ENCODE measurements at regions not wholly inside any gene's neighbourhood (a gene's known extent, or its start where the extent isn't known, plus 50 kb on each side); places are given as distances from the start of the nearest gene placed in this dataset.

DNA sequence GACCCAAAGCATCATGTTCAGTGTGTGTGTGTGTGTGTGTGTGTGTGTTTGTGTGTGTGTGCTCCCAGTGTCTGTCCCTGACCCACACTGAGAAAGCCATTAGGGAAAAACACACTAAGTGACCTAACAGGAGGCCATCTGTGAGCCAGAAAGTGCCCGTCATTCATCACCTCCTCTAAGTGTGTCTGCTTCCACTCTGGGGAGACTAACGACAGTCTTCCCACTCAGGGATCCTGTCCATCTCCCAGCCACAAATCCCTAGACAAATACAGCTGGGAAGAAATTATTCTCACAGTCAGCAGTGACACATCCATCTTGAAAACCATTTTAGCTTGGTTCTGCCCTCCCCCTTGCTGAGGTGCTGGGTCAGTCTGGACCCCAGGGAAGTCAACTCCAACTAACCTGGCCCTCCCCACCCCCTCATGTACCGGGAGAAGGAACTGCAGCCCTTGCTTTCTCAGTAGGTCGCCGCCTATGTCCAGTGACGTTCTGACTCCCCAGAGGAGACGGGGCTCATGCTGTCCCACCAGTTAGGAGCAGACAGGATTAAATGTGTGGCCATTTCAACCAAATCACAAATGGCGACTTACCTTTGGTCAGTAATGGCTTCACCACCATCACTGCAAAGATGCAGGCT is 296.5 kb upstream of the ZNF32 start:
- TF ChIP-seq, protein P1, sequence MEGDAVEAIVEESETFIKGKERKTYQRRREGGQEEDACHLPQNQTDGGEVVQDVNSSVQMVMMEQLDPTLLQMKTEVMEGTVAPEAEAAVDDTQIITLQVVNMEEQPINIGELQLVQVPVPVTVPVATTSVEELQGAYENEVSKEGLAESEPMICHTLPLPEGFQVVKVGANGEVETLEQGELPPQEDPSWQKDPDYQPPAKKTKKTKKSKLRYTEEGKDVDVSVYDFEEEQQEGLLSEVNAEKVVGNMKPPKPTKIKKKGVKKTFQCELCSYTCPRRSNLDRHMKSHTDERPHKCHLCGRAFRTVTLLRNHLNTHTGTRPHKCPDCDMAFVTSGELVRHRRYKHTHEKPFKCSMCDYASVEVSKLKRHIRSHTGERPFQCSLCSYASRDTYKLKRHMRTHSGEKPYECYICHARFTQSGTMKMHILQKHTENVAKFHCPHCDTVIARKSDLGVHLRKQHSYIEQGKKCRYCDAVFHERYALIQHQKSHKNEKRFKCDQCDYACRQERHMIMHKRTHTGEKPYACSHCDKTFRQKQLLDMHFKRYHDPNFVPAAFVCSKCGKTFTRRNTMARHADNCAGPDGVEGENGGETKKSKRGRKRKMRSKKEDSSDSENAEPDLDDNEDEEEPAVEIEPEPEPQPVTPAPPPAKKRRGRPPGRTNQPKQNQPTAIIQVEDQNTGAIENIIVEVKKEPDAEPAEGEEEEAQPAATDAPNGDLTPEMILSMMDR (IDR thresholded peaks at IDR 0.05), result no peak
- no peak for TF ChIP-seq POLR2A (IDR thresholded peaks at IDR 0.05)
- H3K4me3 ChIP-seq (ENCODE audit: low read depth, poor library complexity, severe bottlenecking), result no peak overlapping the region
- 88 to 97% methylated on average over 8 of the region's 8 CpGs for WGBS, 2 donors
- intact Hi-C loops (cut with DNase I; ENCODE audit: low total_unique reads), result no loop called here
- peak; percentile 7 to 48 for DNase-seq (ENCODE audit: low spot score in 2 of 2)

DNA sequence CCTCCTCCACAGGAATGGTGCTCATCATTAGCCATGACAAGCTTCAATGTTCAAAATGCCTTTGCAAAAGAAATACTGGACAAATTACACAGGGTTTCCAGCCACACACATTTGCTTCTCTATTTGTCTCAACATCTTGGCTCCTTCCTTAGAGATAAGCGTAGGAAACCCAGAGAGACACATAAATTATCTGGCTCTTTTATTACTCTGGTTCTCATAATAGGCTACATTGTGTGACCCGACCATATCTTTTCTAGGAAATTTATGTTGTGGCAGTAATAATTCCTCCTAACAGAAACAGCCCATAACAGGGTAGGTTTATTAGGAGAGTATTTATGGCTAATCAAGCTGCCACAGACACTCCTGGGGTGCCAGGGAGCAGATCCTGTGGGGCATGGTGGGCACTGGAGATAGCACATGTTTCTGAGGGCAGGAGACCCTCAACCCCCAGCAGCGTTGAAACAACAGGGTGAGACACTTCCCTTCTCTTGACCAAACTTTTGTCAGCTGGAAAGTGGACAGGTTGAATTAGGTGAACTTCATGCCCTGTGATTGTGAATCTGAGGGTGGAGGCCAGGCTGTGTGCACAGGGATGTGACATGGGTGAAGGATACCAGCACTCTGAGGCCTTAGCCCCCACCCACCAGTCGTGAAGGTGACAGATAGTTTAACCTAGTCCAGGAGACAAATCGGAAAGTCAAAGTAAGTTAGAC is 295.9 kb upstream of the ZNF32 start:
- no peak overlapping the region for H3K4me3 ChIP-seq (ENCODE audit: low read depth, poor library complexity, severe bottlenecking)
- peak in 1 of 2 donors; percentile 37 for DNase-seq (ENCODE audit: low spot score in 2 of 2)
- 79 to 81% methylated on average over 5 of the region's 5 CpGs for WGBS, 2 donors
- no peak for TF ChIP-seq POLR2A (IDR thresholded peaks at IDR 0.05)
- TF ChIP-seq, protein P1 (IDR thresholded peaks at IDR 0.05), result no peak
- intact Hi-C loops (cut with DNase I; ENCODE audit: low total_unique reads), result no loop called here

GRCh38 chr10:43943818-43944360 is 295.2 kb upstream of the ZNF32 start:
- WGBS, 2 donors, result 84 to 91% methylated on average over 8 to 9 of the region's 9 CpGs
- DNase-seq (ENCODE audit: low spot score in 2 of 2), result peak in 1 of 2 donors; percentile 72
- TF ChIP-seq, protein P1 (IDR thresholded peaks at IDR 0.05), result no peak
- TF ChIP-seq POLR2A (IDR thresholded peaks at IDR 0.05), result no peak
- intact Hi-C loops (cut with DNase I; ENCODE audit: low total_unique reads), result no loop called here
- no peak overlapping the region for H3K4me3 ChIP-seq (ENCODE audit: low read depth, poor library complexity, severe bottlenecking)

DNA sequence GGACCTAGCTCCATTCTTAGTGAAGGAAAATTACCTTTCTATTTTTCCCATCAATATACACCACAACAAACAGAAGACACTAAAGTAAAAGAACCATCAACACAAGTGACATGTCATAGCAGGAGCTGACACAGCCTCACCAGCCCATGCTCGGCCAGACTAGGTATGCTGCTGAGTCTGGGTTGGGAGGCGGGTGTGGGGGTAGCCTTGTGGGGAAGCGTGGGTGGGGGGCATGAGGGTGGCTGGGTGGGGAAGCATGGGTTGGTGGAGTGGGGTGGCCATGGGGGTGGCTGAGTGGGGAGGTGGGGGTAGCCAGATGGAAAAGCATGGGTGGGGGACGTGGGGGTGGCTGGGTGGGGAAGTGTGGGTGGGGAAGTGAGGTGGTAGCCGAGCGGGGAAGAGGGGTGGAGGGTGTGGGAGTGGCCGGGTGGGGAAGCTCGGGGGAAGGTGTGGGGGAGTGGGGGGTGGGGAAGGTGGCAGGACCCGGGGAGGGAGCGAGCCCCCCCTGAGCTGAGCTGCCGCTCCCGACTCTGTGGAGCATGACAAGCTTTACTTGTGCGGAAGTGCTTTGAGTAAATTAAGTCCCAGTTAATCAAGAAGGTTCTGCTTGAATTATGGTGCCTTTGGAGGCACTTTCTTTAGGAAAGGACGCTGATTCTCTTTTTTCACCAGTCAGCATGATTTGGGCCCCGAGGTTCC is 294.6 kb upstream of the ZNF32 start:
- TF ChIP-seq, protein P1 (IDR thresholded peaks at IDR 0.05), result no peak
- TF ChIP-seq POLR2A (IDR thresholded peaks at IDR 0.05), result no peak
- peak in 1 of 2 donors; percentile 64 for DNase-seq (ENCODE audit: low spot score in 2 of 2)
- intact Hi-C loops (cut with DNase I; ENCODE audit: low total_unique reads), result no loop called here
- no peak overlapping the region for H3K4me3 ChIP-seq (ENCODE audit: low read depth, poor library complexity, severe bottlenecking)
- WGBS, 2 donors, result 74 to 82% methylated on average over 11 to 14 of the region's 15 CpGs

DNA sequence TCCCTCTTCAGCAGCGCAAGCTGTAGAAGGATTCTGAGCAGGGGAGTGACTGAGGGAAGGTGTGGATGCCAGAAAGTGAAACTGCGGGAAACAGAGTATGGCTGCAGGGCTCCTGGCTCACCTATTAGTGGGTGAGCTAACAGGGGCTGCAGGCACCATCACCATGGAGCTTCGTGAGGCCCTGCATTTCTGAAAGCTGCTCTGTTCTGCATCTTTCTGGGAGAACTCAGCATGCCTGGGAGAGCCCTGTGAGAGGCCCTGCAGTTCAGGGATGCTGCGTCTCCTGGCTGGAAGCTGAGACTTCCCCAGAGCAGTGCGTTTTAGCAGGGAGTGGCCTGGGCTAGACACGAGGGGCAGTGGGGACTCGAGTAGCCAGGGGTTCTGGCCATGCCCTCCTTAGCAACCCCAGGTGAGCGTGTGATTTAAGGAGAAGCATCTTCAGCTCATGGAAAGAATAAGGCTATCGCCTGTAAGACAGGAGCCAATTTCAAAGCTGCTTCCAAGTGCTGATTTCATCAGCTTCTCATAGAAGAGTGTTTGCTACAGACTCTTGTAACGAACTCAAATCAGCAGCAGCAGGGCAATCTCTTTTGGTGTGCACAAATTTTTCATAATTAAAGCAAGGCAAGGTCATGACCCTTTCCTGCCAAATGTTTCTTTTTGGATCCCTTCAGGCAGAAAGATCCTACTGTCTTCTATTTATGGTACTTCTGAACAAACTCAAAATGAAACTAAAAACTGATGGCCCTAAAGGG is 293.6 kb upstream of the ZNF32 start:
- 49 to 54% methylated on average over 10 of the region's 10 CpGs for WGBS, 2 donors
- peak in 1 of 2 donors; percentile 59 for DNase-seq (ENCODE audit: low spot score in 2 of 2)

More for the DNA sequence above, 293.6 kb upstream of the ZNF32 start:
- H3K4me3 ChIP-seq (ENCODE audit: low read depth, poor library complexity, severe bottlenecking), result no peak overlapping the region
- TF ChIP-seq POLR2A (IDR thresholded peaks at IDR 0.05), result no peak
- TF ChIP-seq, protein P1 (IDR thresholded peaks at IDR 0.05), result no peak
- intact Hi-C loops (cut with DNase I; ENCODE audit: low total_unique reads), result no loop called here
